ENCODE measurements at regions not wholly inside any gene's neighbourhood (a gene's known extent, or its start where the extent isn't known, plus 50 kb on each side); places are given as distances from the start of the nearest gene placed in this dataset.
A peak's percentile ranks its signal among the peaks of the same experiment; 100 is the strongest.

DNA sequence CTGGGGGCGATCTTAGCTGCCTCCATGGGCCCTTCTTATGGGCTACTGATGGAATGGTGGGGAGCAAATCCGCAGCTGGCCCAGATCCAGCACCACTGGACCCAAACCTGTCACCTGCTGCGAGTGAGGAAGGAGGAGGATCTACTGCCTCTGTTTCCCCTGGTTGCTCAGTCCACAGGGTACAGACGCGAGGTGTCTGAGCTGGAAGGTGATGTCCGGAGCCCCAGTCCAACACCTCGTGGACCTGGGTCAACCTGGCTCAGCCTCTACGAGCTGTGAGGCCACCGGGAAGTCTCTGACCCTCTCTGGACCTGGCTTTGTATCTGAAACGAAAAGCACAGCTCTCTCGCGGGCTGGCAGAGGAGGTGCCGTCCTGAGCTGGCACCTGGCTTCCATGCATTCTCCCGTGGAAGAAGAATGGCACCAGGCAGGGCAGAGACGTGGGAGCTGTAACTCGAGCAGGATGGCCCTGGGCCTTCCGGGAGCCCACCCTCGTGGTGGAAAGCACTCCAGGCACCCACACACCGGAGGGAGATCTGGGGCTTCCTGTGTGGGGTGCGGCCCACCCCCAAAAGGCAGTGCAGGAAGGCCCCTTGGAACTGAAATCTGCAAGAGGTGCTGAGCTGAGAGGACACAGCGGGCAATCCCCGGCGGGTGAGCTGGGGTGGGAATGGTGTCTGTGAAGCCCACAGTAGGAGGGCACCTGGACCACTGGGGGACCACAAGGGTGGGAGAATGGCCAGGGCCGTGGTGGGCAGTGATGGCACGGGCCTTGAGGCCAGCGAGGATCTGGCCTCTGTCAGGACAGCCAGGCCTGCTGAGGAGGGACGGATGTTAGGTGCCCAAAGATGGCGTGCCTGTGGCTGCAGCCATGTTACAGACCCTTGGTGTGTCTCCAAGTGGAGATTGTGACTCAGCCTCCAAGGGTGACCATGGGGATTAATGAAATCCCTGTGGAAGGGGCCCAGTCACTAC, 133.4 kb downstream of the OLFM1 start:
- DNase-seq = no peak
- Histone ChIP-seq H3K27ac (no peak overlapping the region), H3K27me3 (peaks cover 30% of the 10 kb centered on the region), H3K4me1 (no peaks in the 10 kb centered on the region), H3K36me3 (no peaks in the 10 kb centered on the region), H3K9me3 (replicated peaks) (peaks cover under 1% of the 10 kb centered on the region; the same call in 1 of the 2 replicates), H3K4me3 (no peak overlapping the region)

DNA sequence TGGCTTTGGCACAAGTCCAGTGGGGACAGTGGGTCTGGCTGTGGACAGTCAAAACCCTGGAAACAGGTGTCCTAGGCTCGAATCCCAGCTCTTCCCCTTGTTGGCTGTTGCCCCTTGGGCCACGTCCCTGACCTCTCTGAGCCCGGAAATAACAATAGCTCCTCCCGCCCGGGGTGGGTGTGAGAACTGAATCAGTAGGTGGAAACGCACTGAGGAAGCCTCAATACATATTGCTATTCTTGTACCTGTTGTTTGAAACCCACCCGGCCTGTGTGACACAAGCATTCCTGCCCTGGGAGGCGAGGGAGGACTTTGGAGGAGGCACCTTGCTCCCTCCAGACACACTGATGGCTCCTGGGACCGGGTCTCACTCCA, 134.1 kb downstream of the OLFM1 start:
- Histone ChIP-seq H3K27me3 (peaks cover 24% of the 10 kb centered on the region), H3K36me3 (no peaks in the 10 kb centered on the region), H3K4me1 (no peaks in the 10 kb centered on the region), H3K27ac (no peak overlapping the region), H3K4me3 (no peak overlapping the region), H3K9me3 (replicated peaks) (peaks cover 6% of the 10 kb centered on the region; the same call in 1 of the 2 replicates)
- DNase-seq = peak in 1 of 2 experiments; percentile 17

DNA sequence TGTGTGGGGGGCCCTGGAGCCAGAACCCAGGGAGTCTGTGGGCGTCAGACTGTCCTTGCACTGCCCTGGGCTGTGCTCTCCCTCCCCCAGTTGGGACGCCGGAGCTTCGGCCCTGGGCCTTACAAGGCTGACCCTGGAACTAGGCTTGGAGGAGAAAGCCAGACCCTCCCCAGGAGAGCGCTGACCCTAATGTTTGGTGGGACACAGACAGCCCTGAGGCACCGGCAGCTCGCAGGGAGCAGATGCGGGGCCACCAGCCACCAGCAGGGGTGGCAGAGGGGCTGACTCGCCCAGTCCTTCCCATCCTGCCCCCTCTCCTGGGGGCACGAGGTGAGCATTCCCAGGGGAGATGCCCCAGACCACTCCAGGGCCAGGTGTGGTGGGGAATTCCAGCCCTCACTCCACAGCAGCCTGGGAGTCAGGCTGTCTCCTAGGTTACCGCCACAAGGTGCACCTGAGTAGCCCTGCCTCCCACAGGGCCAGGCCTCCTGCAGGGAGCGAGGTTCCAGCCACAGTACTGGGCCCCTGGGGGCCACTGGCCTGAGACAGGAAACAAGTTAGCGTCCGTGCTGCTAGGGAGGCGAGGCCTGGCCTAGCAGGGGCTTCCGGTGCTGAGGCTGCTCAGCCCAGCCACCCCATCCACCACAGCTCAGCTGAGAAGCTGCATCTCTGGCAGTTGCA, 134.6 kb downstream of the OLFM1 start:
- Histone ChIP-seq H3K4me1 (no peaks in the 10 kb centered on the region), H3K27ac (no peak overlapping the region), H3K36me3 (no peaks in the 10 kb centered on the region), H3K27me3 (peaks cover 19% of the 10 kb centered on the region), H3K9me3 (replicated peaks) (peaks cover 6% of the 10 kb centered on the region; the same call in 1 of the 2 replicates), H3K4me3 (no peak overlapping the region)
- no peak for DNase-seq

DNA sequence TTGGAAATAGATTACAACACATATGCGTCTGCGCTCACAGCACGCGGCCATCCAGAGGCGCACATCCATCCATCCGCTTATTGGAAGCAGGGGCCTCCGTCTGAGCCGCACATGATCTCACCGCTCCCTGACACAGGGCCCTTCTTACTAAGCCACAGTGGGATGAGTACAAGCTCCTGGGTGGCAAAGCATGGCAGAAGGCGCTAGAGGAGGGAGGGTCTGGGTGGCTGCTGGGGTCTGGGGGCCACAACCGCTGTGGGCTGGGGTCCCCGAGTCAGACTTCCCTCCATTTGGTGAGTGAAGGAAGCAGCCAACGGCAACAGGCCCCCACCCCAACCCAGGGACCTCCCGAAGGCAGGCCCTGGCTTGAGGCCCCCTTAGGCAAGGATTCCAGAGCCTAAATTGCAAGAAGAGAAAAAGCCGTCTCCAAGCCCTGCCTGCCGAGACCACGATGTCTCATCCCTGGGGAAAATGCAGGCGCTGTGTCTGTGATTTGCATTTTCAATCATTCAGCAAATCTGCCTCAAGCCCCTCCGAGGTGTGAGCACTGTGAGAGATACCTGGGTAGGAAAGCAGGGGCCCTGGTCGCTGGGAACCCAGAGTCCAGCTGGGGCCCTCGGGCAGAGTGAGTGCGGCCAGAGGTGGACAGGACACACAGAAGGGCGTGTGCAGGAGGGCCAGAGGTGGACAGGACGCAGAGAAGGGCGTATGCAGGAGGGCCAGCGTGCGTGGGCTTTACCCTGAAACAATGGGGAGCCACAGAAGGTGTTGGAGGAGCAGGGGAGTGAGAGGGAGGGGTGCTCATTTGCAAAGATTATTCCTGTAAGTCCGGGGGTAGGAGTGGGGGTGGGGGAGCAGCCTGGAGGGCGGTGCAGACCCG, 135.7 kb downstream of the OLFM1 start:
- Histone ChIP-seq H3K36me3 (no peaks in the 10 kb centered on the region), H3K27ac (no peak overlapping the region), H3K4me3 (no peak overlapping the region), H3K27me3 (peaks cover 9% of the 10 kb centered on the region; the same call in 1 of the 2 replicates), H3K9me3 (replicated peaks) (peaks cover 6% of the 10 kb centered on the region; the same call in 1 of the 2 replicates), H3K4me1 (no peaks in the 10 kb centered on the region)
- no peak for DNase-seq

DNA sequence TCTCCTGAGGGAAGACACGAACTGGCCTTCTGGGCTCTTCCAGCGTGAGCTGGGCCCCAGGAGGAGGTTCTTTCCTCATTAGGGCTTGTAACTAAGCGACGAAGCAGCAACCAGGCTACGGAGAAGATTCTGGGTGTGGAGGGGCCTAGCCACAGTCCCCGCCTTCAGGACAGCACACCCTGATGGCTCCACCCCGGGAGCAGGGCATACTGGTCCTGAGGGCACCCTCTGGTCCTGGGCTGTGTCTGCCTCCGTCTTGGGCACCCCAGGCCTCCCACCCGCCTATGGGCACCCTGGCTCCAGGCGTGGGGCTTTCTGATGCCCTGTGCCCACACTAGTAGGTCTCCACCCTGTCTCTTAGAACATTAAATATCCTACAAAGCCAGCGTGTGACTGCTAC, 136.4 kb downstream of the OLFM1 start:
- no peaks in the 10 kb centered on the region for H3K4me1 ChIP-seq
- H3K27me3 ChIP-seq = peaks cover 9% of the 10 kb centered on the region; the same call in 1 of the 2 replicates
- DNase-seq = no peak
- H3K9me3 ChIP-seq (replicated peaks) = peaks cover 6% of the 10 kb centered on the region; the same call in 1 of the 2 replicates
- H3K27ac ChIP-seq = no peak overlapping the region
- no peaks in the 10 kb centered on the region for H3K36me3 ChIP-seq
- no peak overlapping the region for H3K4me3 ChIP-seq

DNA sequence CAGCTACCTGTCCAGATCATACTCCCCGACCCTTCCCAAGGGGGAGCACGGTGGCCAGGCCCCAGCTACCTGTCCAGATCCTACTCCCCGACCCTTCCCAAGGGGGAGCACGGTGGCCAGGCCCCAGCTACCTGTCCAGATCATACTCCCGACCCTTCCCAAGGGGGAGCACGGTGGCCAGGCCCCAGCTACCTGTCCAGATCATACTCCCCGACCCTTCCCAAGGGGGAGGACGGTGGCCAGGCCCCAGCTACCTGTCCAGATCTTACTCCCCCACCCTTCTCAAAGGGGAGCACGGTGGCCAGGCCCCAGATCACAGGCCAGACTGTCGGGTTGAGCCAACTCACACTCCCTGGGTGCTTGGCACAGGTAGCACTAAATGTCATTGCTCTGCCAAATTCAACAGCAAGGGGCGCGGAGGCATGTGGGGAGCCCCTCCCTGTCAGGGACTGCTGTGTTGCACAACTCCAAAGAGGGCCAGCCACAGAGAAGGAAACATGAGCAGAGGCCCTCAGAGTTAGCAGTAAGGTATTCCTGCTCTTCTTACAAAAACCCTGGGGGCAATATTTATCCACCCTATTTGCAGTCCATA, 136.9 kb downstream of the OLFM1 start:
- no peaks in the 10 kb centered on the region for H3K36me3 ChIP-seq
- H3K4me1 ChIP-seq = no peaks in the 10 kb centered on the region
- no peak overlapping the region for H3K27ac ChIP-seq
- no peak overlapping the region for H3K4me3 ChIP-seq
- no peak for DNase-seq
- peaks cover 9% of the 10 kb centered on the region; the same call in 1 of the 2 replicates for H3K27me3 ChIP-seq
- peaks cover 6% of the 10 kb centered on the region; the same call in 1 of the 2 replicates for H3K9me3 ChIP-seq (replicated peaks)

DNA sequence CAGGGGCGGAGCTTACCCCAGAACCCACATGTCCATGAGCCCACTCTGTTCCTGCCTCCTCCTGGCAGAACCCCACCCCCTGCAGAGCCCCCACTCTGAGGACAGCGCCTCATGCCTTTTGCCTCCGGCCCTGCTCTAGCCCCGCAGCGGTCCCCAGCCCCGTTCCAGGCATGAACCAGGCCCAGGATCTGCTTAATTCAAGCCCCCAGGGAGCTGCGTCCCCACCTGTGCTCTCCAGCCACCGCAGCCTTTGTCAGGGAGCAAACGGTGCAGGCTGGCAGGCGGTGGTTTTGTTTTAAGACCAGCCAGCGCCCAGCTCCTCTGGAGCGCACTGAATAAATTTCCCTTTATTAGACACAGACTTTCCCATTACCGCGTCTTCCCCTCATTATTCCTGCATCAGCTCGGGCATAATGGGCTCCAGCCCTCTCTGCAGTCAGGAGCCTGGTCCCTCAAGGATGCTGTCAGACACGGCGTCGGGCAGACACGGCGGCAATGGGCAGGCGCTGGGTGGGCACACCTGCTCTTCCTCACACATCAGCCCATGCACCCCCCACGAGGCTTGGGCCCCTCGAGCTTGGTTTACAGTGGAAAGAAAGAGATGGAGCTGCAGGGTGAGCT, 137.6 kb downstream of the OLFM1 start:
- Histone ChIP-seq H3K27me3 (peaks cover 9% of the 10 kb centered on the region; the same call in 1 of the 2 replicates), H3K27ac (no peak overlapping the region), H3K4me3 (no peak overlapping the region), H3K36me3 (no peaks in the 10 kb centered on the region), H3K9me3 (replicated peaks) (peaks cover 6% of the 10 kb centered on the region; the same call in 1 of the 2 replicates), H3K4me1 (no peaks in the 10 kb centered on the region)
- no peak for DNase-seq

DNA sequence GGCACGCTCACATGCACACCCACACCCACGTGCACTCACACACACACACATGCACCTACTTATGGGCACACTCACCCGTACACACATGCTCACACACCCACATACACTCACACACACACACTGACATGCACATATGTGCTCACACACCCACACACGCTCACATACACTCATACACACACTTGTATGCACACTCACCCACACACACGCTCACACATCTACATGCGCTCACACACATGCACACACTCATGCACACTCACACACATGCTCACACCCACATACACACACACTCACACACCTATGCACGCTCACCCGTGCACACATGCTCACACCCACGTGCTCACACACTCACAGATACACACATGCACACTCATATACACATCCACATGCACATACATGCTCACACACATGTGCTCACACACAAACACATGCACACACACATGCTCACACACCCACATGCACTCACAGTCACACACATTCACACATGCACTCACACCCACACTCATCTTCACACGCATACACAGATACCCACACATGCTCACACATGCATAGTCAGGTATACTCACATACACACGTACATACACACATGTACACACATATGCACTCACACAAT, 138.3 kb downstream of the OLFM1 start:
- peaks cover 12% of the 10 kb centered on the region; the same call in 1 of the 2 replicates for H3K27me3 ChIP-seq
- H3K27ac ChIP-seq = no peak overlapping the region
- no peaks in the 10 kb centered on the region for H3K36me3 ChIP-seq
- H3K4me3 ChIP-seq = no peak overlapping the region
- DNase-seq = no peak
- peaks cover 6% of the 10 kb centered on the region; the same call in 1 of the 2 replicates for H3K9me3 ChIP-seq (replicated peaks)
- H3K4me1 ChIP-seq = no peaks in the 10 kb centered on the region

DNA sequence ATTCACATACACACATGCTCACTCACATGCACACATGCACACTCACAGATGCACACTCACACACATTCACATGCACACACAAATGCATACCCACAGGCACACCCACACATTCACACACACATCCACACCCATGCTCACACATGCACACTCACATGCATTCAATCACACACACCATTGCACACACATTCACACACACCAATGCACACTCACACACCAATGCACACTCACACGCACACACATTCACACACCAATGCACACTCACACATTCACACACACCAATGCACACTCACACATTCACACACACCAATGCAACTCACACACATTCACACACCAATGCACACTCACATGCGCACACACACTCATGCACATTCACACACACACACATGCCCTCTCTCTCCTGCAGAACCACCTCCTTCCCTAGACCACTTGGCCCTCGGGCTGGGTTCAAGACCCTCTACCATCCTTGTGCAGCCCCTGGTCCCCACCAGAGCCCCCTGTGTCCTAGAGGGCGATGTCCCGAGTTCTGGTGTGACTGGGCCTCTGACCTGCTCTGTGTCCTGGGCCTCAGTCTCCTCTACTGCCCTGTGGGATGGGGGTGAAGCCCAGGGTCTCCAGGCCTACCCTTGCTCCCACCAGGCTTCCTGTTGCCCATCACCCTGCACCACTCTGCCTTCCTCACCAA, 139.0 kb downstream of the OLFM1 start:
- no peak overlapping the region for H3K27ac ChIP-seq
- H3K27me3 ChIP-seq = peaks cover 14% of the 10 kb centered on the region; the same call in 1 of the 2 replicates
- H3K9me3 ChIP-seq (replicated peaks) = peaks cover 6% of the 10 kb centered on the region; the same call in 1 of the 2 replicates

DNA sequence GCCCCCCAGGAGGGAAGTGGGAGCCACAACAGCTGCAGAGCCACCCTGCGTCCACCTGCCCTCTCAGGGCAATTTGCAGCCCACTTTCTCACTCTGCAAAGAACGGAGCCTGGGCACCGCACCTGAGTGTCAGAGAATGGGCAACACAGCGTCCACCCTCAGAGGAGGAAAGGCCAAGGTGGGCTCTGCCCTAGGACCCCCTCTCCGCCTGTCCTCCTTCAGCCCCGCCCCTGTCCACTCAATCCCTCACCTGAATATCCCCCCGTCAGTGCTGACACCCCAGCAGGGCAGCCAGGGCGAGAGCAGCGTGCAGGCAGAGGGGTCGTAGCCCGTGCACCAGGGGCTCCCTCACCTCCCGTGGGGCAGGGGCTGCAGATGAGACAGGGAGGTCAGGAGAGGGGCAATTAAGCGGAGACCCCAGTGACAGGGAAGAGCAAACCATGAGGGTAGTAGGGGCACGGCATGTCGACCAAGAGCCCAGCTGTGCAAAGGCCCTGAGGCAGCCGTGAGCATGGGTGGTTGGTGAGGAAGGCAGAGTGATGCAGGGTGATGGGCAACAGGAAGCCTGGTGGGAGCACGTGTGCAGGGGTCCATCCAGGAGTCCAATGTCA, 140.3 kb downstream of the OLFM1 start:
- Histone ChIP-seq H3K4me1 (no peaks in the 10 kb centered on the region), H3K4me3 (no peak overlapping the region), H3K36me3 (no peaks in the 10 kb centered on the region), H3K27me3 (peaks cover 8% of the 10 kb centered on the region; the same call in 1 of the 2 replicates), H3K27ac (no peak overlapping the region), H3K9me3 (replicated peaks) (peaks cover 6% of the 10 kb centered on the region; the same call in 1 of the 2 replicates)
- no peak for DNase-seq

More for the DNA sequence above, 139.0 kb downstream of the OLFM1 start:
- DNase-seq = no peak
- no peaks in the 10 kb centered on the region for H3K36me3 ChIP-seq
- H3K4me1 ChIP-seq = no peaks in the 10 kb centered on the region
- H3K4me3 ChIP-seq = no peak overlapping the region

DNA sequence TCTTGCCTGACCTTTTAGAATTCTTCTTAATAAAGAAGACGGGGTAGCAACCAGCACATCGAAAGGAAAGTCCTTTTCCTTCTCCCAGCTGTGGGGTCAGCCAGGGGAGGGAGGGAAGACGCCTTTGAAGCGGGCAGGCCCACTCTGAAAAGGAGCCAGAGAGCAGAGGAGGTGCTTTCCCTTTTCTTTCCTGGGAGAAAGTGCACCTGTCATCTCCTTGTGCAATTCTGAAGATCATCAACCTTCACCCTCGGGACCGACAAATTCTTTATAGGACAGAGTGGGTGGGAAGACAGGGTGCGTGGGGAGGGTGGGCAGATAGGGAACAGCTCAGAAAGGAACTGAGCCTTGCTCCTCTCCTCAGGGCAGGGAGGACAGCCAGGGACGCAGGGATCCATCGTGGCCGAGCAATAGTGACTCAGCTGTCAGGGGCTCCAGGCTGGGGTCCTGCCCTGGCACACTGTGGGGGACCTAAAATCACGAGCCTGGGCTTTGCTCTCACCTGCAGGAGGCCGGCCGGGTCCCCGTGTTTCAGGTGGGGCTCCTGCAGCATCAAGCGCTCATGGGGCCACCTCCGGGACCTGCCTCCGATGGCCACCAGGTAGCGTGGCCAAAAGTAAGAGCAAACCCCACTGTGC, 141.0 kb downstream of the OLFM1 start:
- H3K27ac ChIP-seq = no peak overlapping the region
- peaks cover 5% of the 10 kb centered on the region; the same call in 1 of the 2 replicates for H3K27me3 ChIP-seq
- H3K36me3 ChIP-seq = no peaks in the 10 kb centered on the region
- no peaks in the 10 kb centered on the region for H3K4me1 ChIP-seq
- no peak for DNase-seq
- no peak overlapping the region for H3K4me3 ChIP-seq
- peaks cover 6% of the 10 kb centered on the region; the same call in 1 of the 2 replicates for H3K9me3 ChIP-seq (replicated peaks)
